Gastroesophageal sphincter (tissue), 3 donors: ENCODE measurements at regions not wholly inside any gene's neighbourhood (a gene's known extent, or its start where the extent isn't known, plus 50 kb on each side); places are given as distances from the start of the nearest gene placed in this dataset.

Experiments
- CTCF ChIP-seq, 4 experiments: fragments of 200-600 bp in 2 of 4; fragments of 450-650 bp in 2 of 4; sonication (generic) in 1 of 4; IDR thresholded peaks; one replicate each; pipeline ENCODE4 v1.5.1; 2017 to 2019; ENCODE audit warnings: antibody characterized with exemption in 4 of 4, mild to moderate bottlenecking in 2 of 4, moderate library complexity in 2 of 4
- POLR2A ChIP-seq, 2 donors: fragments of 450-650 bp; IDR thresholded peaks; one replicate each; pipeline ENCODE4 v1.6.1; 2017; ENCODE audit warnings: antibody characterized with exemption in 2 of 2, mild to moderate bottlenecking in 2 of 2, moderate library complexity in 1 of 2
- POLR2AphosphoS5 ChIP-seq: sonication (generic); formaldehyde crosslinking; IDR thresholded peaks from one replicate; pipeline ENCODE4 v1.6.1; 2017; ENCODE audit warnings: antibody characterized with exemption

GRCh38 chr4:180434131-180434895 lies 1808.9 kb upstream of the TENM3 start:
- TF ChIP-seq POLR2A (IDR thresholded peaks at IDR 0.05) (no peak), CTCF (IDR thresholded peaks at IDR 0.05) (no peak), POLR2AphosphoS5 (no peak)
